ENCODE measurements at regions not wholly inside any gene's neighbourhood (a gene's known extent, or its start where the extent isn't known, plus 50 kb on each side); places are given as distances from the start of the nearest gene placed in this dataset.

GRCh38 chr7:62361-63116 is 129.8 kb upstream of the FAM20C start:
- Histone ChIP-seq H3K9me3 (no peaks in the 10 kb centered on the region), H3K4me1 (peaks cover 0 to 18% (median 0%) of the 10 kb centered on the region in 4 donors), H3K27ac (no peak overlapping the region), H3K27me3 (no peaks in the 10 kb centered on the region), H3K36me3 (no peaks in the 10 kb centered on the region), H3K4me3 (no peak overlapping the region)
- intact Hi-C loops (cut with DNase I; ENCODE audit: low total_unique reads) = no loop called here
- 87 to 95% (median 94%) methylated on average over 25 to 26 of the region's 26 CpGs for WGBS, 5 donors
- DNase-seq = no peak
- TF ChIP-seq EP300 (IDR thresholded peaks at IDR 0.05) = no peak

GRCh38 chr7:63117-63480 is 129.3 kb upstream of the FAM20C start:
- Histone ChIP-seq H3K4me3 (no peak overlapping the region), H3K9me3 (no peaks in the 10 kb centered on the region), H3K27ac (no peak overlapping the region), H3K4me1 (peaks cover 0 to 18% (median 0%) of the 10 kb centered on the region in 4 donors), H3K36me3 (no peaks in the 10 kb centered on the region), H3K27me3 (no peaks in the 10 kb centered on the region)
- intact Hi-C loops (cut with DNase I; ENCODE audit: low total_unique reads) = no loop called here
- DNase-seq = no peak
- TF ChIP-seq POLR2A (IDR thresholded peaks at IDR 0.05) = no peak
- no peak for TF ChIP-seq CTCF (IDR thresholded peaks at IDR 0.05)
- TF ChIP-seq POLR2AphosphoS5 (IDR thresholded peaks at IDR 0.05) = no peak
- TF ChIP-seq EP300 (IDR thresholded peaks at IDR 0.05) = no peak
- 73 to 86% (median 76%) methylated on average over 4 to 5 of the region's 5 CpGs for WGBS, 5 donors

- Histone ChIP-seq H3K27ac (no peak overlapping the region), H3K36me3 (no peaks in the 10 kb centered on the region), H3K27me3 (no peaks in the 10 kb centered on the region), H3K4me1 (peaks cover 0 to 18% (median 0%) of the 10 kb centered on the region in 4 donors), H3K9me3 (no peaks in the 10 kb centered on the region), H3K4me3 (no peak overlapping the region)
- intact Hi-C loops (cut with DNase I; ENCODE audit: low total_unique reads) = no loop called here
- WGBS, 5 donors = 64 to 73% (median 67%) methylated on average over 10 to 11 of the region's 11 CpGs
- no peak for DNase-seq
- TF ChIP-seq CTCF (IDR thresholded peaks at IDR 0.05) (no peak), POLR2A (IDR thresholded peaks at IDR 0.05) (no peak), POLR2AphosphoS5 (IDR thresholded peaks at IDR 0.05) (no peak), EP300 (IDR thresholded peaks at IDR 0.05) (no peak)
Observed at GRCh38 chr7:63521-64021, 128.8 kb upstream of the FAM20C start.

- intact Hi-C loops (cut with DNase I; ENCODE audit: low total_unique reads) = no loop called here
- Histone ChIP-seq H3K27ac (no peak overlapping the region), H3K9me3 (no peaks in the 10 kb centered on the region), H3K36me3 (no peaks in the 10 kb centered on the region), H3K4me1 (peaks cover 0 to 18% (median 0%) of the 10 kb centered on the region in 4 donors), H3K4me3 (no peak overlapping the region), H3K27me3 (no peaks in the 10 kb centered on the region)
- 55 to 65% (median 62%) methylated on average over 6 of the region's 6 CpGs for WGBS, 5 donors
- no peak for TF ChIP-seq POLR2A (IDR thresholded peaks at IDR 0.05)
- no peak for TF ChIP-seq POLR2AphosphoS5 (IDR thresholded peaks at IDR 0.05)
- no peak for TF ChIP-seq EP300 (IDR thresholded peaks at IDR 0.05)
- peak in 3 of 7 experiments; percentile 25 to 55 (median 27) for TF ChIP-seq CTCF (IDR thresholded peaks at IDR 0.05)
- DNase-seq = peak; percentile 52 to 87
Observed at GRCh38 chr7:64098-64915, 128.1 kb upstream of the FAM20C start.
